NCI-H146 (cell line): ENCODE measurements at regions not wholly inside any gene's neighbourhood (a gene's known extent, or its start where the extent isn't known, plus 50 kb on each side); places are given as distances from the start of the nearest gene placed in this dataset.

ENCODE experiments used
- DNase-seq: peaks from one replicate; lab custom pipeline; 2025; lab: John Stamatoyannopoulos, UW

DNA sequence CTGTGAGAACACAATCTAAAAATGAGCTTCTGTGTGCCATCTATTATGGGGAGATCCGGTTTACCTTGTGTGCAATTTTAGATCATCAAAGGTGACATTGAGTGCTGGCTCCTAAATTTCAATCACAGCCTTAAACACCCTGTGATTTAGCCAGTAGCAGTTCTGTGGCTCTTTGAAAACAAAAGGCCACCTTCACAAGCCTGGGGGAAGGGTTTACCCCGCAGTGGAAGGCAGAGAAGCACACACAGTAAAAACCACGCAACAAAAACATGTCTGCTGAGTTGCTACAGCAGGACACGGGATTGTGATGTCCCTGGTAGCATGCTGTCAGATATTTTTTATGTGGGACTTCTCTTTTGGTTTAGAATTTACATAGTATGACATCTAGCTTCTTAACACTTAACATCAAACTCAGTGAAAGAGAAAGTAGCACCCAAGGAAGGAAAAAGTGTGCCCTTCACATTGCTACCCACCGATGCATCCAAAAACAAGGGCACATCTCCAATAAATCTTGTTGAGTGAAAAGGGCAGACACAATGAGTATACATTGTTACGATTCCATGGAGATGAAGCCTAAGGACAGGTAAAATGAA is 56.1 kb upstream of the RNF152 start:
- no peak for DNase-seq

DNA sequence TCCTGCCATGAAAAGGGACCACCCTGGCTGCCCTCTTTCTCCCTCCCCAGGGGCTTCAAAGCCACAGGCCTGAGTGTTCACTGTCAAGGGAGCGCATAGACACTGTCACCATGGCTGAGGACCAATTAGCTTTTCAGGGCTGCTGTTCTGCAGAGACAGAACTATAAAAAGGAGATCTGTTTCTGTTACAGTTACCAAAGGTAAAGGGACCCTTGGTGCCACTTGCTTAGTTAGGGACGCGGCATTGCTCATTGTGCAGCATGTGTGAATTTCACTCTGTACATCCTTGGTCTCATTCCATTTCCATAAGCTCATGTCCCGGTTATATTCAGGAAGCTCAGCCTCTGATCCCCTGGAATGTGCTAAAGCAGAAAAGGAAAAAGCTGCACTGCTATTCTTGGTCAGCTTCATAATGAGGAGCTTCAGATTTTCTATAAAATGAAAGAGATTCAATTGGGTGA is 55.5 kb upstream of the RNF152 start:
- DNase-seq = no peak

- no peak for DNase-seq
Observed at GRCh38 chr18:61946449-61946848, 53.6 kb upstream of the RNF152 start.

DNA sequence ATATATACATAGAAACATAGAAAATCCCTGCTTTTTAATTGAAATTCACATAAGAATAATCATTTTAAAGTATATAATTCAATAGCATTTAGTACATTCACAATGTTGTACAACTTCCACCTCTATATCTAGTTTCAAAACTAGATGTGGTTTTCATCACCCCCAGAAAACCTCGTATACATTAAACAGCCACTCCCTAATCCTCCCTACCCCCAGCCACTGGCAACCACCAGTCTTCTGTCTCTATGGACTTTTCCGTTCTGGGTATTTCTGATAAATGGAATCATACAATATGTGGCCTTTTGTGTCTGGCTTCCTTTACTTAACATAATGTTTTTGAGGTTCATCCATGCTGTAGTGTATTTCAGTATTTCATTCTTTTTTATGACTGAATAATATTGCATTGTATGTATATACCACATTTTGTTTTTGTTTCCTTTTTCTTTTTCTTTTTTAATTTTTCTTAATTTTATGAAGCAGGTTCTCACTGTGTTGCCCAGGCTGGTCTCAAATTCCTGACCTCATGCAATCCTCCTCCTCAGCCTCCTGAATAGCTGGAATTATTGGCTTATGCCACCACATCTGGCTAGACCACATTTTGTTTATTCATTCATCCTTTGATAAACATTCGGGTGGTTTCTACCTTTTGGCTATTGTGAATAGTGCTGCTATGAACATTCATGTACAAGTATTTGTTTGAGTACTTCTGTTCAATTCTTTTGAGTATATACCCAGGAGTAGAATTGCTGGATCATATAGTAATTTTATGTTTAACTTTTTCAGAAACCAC is 50.6 kb upstream of the RNF152 start:
- DNase-seq = no peak
